ENCODE measurements at regions not wholly inside any gene's neighbourhood (a gene's known extent, or its start where the extent isn't known, plus 50 kb on each side); places are given as distances from the start of the nearest gene placed in this dataset.

DNA sequence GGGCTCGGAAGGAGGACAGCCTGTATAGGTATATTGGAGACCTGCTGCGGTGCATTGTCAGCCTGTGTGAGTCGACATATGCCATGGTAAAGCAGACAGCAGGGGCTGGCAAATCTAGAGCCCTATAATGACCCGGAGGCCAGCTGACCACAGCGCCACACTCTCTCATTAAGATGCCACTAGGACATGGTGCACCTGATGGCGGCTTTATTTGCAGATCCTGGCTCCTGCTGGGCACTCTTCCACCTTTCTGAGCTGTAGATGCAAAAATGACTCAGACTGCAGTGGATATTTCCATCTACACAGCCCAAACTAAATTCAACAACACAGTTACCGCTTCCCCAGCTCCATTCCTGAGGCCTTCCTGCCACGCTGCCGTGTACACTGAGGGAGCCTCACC is 389.9 kb downstream of the TNS1 start:
- TF ChIP-seq, protein P1, sequence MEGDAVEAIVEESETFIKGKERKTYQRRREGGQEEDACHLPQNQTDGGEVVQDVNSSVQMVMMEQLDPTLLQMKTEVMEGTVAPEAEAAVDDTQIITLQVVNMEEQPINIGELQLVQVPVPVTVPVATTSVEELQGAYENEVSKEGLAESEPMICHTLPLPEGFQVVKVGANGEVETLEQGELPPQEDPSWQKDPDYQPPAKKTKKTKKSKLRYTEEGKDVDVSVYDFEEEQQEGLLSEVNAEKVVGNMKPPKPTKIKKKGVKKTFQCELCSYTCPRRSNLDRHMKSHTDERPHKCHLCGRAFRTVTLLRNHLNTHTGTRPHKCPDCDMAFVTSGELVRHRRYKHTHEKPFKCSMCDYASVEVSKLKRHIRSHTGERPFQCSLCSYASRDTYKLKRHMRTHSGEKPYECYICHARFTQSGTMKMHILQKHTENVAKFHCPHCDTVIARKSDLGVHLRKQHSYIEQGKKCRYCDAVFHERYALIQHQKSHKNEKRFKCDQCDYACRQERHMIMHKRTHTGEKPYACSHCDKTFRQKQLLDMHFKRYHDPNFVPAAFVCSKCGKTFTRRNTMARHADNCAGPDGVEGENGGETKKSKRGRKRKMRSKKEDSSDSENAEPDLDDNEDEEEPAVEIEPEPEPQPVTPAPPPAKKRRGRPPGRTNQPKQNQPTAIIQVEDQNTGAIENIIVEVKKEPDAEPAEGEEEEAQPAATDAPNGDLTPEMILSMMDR (conservative IDR thresholded peaks at IDR 0.05; ENCODE audit: low read depth, low read length) = no peak
- TF ChIP-seq EZH2 (IDR thresholded peaks at IDR 0.05; ENCODE audit: borderline replicate concordance, low read depth, low read length, poor library complexity, severe bottlenecking) = no peak
